NCI-H526 (cell line): ENCODE measurements at regions not wholly inside any gene's neighbourhood (a gene's known extent, or its start where the extent isn't known, plus 50 kb on each side); places are given as distances from the start of the nearest gene placed in this dataset.
"Not testable (repeated sequence)": the region's sequence is repeated elsewhere in the genome, so short reads cannot be mapped to it uniquely, and the experiment has no call there.

Experiments
- DNase-seq, 2 experiments: peaks; one replicate each; lab custom pipeline; 2025; lab: John Stamatoyannopoulos, UW

- no peak for DNase-seq
These were observed 395.0 kb downstream of the PTPRU start for GRCh38 chr1:29631361-29631760.

- DNase-seq = no peak
These were observed 394.4 kb downstream of the PTPRU start for GRCh38 chr1:29630756-29631155.

DNA sequence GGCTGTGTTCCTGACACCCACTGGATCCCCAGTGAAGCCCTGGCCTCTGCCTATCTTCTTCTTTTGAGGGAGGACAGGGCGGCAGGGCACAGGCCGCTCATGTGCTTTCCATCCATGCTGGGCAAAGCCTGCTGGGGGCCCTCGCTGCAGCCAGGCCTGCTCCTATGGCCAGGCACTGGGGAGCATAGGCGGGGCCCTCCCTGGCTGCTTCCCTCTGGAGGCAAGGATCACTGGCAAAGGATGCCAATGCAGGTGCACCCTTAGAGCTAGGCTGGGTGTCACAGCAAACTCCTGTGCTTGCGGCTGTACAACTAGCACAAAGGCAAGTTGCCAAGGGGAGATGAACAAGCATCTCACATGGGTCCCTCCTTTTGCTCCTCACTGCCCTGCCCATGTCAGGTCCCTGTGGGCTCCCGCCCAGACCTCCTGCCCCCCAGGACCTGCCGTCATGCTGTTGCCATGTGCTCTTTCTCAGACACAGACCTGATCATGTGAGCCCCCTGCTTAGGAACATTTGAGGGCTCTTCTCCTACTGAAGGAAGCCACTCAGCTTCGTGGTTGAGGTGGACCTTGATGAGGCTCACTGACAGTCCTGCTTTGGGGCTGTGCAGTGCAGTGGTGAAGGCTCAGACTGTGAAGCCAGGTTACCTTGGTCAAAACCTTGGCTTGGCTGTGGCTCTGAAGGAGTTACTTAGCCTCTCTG lies 393.6 kb downstream of the PTPRU start:
- DNase-seq = no peak

DNA sequence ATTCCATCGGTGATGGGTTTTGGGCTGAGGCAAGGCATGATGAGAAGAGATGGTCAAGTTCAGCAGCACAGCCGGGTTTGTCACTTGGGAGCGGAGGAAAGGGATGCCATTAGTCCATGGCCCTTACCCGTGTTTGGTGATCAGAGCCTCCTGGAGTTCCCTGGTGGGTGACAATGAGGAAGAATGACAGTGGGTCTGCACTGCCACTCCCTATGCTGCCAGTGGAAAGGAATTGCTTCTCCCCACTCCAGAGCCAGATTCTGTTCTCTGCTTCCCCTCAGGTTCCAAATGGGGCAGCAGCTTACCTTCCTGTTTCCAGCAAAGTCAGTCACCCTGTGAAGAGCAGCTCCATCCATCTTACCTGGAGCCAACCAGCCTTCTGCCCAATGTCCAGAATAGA lies 393.1 kb downstream of the PTPRU start:
- DNase-seq = no peak

- no peak for DNase-seq
These were observed 391.9 kb downstream of the PTPRU start for GRCh38 chr1:29628190-29628589.

- no peak for DNase-seq
These were observed 390.4 kb downstream of the PTPRU start for GRCh38 chr1:29626726-29627125.

- DNase-seq = no peak
These were observed 389.7 kb downstream of the PTPRU start for GRCh38 chr1:29626066-29626465.

GRCh38 chr1:29625084-29625420 lies 388.7 kb downstream of the PTPRU start:
- no peak for DNase-seq

DNA sequence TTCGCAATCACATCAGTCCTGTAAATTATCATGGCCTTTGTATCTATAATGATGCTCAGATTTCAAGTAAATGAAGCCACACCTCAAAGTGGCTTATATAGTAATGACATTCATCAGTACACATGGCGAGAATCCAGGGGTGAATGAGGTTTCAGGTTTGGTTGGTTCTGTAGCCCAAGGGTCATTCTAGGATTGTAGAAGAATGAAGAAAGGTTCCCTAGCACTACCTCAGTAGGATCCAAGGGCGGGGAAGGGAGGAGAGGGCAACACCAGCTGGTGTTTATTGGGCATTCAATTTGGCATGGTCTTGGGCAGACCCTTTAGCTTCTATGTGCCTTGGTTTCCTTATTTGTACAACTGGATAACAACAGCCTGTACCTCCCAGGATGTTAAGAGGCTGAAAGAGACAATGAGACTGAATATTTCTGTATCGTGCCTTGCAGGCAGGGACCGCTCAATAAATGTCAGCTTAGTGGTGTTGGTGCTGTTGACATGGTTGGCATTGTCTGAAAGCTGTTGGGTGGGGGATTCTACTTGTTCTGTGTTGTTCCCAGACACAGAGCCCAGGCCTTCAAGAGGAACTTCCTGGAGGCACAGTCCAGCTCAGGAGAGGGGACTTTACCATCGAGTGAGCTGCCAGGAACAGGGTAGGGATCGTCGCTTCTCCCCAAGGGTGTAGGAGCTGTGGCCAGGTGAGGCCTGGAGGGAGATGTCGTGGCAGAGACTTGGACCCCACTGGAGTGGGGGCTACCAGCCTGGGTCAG lies 388.2 kb downstream of the PTPRU start:
- no peak for DNase-seq

GRCh38 chr1:29623501-29623900 lies 387.2 kb downstream of the PTPRU start:
- no peak for DNase-seq

GRCh38 chr1:29621826-29622435 lies 385.6 kb downstream of the PTPRU start:
- no peak for DNase-seq

GRCh38 chr1:29620631-29621030 lies 384.3 kb downstream of the PTPRU start:
- DNase-seq = no peak

GRCh38 chr1:29607236-29607635 lies 370.9 kb downstream of the PTPRU start:
- no peak for DNase-seq

- DNase-seq = not testable (repeated sequence)
These were observed 368.5 kb downstream of the PTPRU start for GRCh38 chr1:29604796-29605195.

GRCh38 chr1:29603622-29604021 lies 367.3 kb downstream of the PTPRU start:
- no peak for DNase-seq

- DNase-seq = no peak
These were observed 365.9 kb downstream of the PTPRU start for GRCh38 chr1:29602203-29602602.

- no peak for DNase-seq
These were observed 364.7 kb downstream of the PTPRU start for GRCh38 chr1:29601021-29601420.

DNA sequence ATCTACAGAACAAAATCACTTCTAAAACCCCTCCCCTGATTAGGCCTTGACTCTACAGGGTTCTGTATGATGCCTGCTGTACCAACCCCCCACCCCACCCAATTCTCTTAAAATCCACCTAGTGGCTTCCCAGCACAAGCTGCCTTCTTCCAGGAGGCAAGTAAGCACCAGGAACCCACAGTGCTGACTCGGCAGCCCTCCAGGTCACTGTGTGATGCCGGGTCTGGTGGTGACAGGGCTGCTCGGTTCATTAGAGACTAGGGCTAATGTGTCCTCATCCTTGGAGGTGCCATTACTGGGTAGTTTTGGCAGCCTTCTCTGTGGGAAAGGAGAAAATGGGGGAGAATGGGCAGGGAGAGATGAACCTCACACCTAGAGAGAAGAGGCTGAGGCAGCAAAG lies 363.5 kb downstream of the PTPRU start:
- no peak for DNase-seq

DNA sequence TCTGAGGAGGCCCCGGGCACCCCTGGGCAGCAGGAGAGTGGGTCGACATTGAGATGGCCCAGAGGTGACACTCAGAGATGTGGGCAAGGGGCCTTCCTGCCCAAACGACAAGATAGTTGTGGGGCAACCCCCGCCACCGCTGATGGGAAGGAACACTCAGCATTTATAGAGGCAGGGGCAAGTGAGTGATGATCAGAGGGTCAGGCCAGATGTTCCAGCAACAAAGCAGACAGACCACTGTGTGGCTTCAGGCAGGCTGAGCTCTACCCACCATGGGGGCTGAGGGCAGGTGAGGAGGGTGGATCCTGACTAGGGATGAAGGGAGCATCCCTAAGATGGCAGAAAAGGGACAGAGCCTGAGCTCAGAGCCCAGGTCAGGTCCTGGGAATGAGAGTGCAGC lies 362.7 kb downstream of the PTPRU start:
- no peak for DNase-seq

DNA sequence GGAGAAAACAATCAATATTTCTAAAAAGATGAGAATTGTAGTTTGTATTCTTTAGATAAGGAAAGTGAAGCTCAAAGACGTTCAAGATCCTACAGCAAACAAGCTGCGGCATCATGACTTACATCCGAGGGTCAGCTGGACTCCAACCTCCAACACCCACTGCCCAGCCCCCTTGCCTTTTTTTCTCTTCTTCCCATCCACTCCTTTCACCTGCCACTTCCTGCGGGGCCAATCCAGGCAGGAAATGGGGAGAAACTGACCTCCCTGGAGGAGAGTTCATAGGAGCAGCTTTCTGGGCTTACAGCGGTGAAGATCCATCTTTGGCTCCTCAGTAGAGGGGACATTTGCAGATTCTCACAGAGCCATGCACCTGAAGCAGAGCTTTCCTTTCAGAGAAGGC lies 361.5 kb downstream of the PTPRU start:
- DNase-seq = no peak

GRCh38 chr1:29593601-29594382 lies 357.5 kb downstream of the PTPRU start:
- DNase-seq = no peak

DNA sequence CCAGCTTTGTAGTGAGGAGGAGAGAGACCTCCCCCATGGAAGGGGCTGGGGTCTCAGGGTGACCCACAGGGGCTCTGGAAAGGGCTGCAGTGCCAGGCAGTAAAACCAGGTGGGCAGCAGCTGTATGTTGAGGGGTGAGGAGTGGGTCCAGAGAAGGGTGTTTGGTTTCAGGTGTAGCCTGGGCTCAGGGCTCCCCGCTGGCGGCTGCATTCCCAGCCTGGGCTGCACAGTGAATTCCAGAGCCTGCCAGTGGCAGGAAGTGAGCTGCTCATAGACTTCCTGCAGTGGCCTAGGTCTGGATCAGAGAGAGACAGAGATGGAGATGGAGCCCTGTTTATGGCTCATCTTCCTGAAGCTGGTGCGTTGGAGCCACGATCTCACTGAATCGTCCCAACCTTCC lies 356.4 kb downstream of the PTPRU start:
- no peak for DNase-seq

DNA sequence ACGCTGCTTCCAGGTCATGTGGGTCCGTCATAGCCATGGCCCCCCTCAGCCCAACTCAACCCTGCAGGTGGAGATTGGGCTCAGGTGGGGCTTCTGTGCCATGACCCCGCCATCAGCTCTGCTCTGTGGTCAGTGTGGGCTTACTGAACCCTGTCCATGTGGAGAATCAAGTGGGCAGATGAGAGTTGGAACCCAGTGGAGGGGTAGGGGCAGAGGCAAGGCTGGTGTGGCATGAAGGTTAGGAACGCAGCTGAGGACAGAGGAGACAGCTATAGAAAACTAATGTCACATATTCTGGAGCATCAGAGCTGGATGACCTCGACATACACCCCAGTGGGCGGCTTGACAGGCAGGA lies 355.9 kb downstream of the PTPRU start:
- DNase-seq = no peak
